HG02884 (cell line): ENCODE measurements at regions not wholly inside any gene's neighbourhood (a gene's known extent, or its start where the extent isn't known, plus 50 kb on each side); places are given as distances from the start of the nearest gene placed in this dataset.
"Not testable (repeated sequence)": the region's sequence is repeated elsewhere in the genome, so short reads cannot be mapped to it uniquely, and the experiment has no call there.

ENCODE experiments used
- ATAC-seq: cut with Tn5 transposase; IDR thresholded peaks from one replicate; pipeline ENCODE4 v1.9.1; 2021; ENCODE audit warnings: mild to moderate bottlenecking, moderate library complexity; ENCODE audit not compliant: unreplicated experiment

DNA sequence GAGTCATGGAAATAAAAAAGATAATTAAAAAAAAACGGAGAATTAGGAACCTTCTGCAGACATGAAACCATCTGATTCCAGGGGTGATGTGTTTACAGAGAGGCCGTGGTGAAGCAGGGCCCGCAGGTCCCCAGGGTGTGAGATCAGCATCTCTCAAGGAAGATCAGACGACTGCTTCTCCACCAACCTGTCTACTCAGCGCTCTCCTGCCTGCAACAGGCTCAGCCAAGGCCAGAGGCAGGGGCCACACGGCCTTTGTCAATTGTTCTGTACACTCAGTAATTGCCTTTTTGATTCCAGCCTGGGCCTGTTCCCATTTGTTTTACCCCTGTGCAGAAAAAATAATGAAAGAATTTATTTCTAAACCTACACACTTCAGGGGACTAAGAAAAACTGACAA, 124.6 kb downstream of the NXPE2 start:
- no peak for ATAC-seq

DNA sequence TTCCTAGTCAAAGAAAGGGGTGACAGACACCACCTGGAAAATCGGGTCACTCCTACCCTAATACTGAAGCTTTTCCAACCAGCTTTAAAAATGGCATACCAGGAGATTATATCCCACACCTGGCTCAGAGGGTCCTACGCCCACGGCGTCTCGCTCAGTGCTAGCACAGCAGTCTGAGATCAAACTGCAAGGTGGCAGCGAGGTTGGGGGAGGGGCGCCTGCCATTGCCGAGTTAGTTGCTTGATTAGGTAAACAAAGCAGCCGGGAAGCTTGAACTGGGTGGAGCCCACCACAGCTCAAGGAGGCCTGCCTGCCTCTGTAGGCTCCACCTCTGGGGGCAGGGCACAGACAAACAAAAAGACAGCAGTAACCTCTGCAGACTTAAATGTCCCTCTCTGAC, 127.1 kb downstream of the NXPE2 start:
- not testable (repeated sequence) for ATAC-seq

DNA sequence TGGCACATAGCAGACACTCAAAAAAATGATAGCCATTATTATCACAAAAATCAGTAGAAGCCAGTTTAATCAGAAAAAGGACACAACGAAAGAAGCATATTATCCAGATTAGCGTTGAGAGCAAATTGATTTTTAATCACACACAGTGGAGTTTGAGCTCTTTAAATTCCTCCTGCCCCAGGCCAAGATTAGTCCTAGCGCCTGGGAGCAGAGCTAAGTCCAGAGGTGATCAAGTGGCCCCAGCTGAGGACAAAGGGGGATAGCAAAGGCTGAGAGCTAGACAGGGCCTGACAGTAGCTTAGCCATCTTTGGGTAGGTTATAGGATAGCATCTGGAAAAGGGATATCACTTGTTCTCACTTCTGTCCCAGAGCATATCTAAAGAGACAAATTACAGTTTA, 133.6 kb downstream of the NXPE2 start:
- no peak for ATAC-seq

DNA sequence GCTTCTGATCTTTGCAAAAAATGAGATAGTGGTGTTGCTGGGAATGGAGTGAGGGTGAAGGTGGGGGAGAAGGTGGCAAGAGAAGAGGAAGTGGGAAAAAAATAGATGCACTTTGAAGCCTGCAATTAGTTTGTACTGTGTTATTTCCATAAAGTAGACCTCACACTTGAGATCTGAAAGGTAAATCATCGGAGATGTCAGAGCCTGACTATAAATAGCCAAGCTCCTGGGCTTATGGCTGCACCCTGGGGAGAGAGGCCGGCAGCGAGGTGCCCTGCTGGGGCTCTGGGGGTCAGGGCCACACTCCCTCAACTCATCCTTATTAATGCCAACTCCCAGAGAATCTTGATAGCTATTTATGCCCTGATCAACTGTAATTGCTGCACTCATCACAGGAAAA, 134.4 kb downstream of the NXPE2 start:
- no peak for ATAC-seq

DNA sequence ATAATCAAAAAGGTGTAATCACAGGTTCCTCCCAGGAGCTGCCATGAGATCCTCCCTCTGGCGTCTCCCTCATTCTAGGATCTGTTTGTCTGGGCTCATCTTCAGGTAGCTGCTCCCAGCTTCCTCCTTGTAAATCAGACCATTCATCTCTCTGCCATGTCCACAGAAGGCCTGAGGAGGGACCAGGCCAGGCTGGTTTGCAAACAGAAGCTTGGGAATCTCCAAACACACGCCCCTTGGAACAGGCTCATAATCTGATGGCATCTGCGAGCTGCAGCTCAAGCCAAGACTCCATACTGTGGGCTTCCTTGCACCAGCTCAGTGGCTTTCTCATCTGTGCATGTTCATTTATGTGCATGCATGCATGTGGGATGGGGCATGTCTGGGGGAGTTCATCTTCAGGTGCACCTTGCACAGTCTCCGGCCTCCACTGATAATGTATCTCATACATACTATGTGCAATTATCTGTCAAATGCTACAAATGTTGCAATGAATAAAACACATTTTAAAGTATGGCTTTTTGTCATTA, 134.9 kb downstream of the NXPE2 start:
- ATAC-seq, result no peak

DNA sequence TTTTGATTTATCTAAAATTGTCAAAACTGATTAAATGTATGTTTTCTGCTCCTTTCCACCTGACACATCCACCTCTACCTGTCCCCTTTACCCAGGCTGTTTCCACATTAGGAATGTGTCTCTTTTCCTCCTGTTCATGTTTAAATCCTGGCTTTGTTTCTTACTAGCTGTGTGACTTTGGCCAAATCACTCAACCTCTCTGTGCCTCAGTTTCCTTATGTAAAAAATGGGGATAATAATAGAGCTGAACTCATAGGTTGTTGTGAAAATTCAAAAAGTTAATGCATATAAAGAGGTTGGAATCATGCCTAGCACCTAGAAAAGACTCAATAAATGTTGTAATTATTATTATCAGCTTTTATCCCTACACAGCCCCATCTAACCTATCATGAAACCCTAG, 136.8 kb downstream of the NXPE2 start:
- no peak for ATAC-seq

DNA sequence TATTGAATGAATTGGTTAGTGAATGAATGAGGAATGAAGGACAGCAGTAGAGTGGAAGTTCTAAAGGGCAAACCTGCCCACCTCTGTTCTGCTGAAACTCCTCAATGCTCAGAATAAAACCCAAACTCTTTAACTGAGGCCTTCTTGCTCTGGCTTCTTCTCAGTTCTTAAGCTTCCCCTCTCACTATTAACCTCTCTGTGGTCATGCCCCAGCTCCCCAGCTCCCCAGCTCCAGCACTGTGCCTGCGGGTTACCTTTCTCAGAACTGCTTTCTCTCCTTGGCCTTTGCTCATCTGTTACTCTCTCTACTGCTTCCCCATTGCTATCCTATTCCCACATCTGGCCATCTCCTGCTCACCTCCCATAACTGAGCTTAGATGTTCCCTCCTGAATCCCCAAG, 137.4 kb downstream of the NXPE2 start:
- ATAC-seq, result no peak

DNA sequence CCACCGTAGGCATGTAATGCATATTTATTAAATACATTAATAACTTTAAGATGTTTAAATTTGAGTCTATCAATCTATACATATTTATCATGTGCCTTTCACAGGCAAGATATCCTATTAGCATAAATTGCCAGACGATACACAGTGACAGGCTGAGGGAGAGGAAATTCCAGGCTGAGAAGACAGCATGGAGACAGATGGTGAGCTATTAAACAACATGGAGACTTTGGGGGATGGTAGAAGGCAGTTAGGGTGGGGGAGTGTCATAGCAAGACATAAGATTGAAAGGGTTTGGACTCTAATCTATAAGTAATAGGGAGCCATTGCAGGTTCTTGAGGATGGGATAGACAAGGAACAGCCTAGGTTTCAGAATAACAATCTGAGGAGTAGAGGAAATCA, 138.5 kb downstream of the NXPE2 start:
- ATAC-seq, result no peak

DNA sequence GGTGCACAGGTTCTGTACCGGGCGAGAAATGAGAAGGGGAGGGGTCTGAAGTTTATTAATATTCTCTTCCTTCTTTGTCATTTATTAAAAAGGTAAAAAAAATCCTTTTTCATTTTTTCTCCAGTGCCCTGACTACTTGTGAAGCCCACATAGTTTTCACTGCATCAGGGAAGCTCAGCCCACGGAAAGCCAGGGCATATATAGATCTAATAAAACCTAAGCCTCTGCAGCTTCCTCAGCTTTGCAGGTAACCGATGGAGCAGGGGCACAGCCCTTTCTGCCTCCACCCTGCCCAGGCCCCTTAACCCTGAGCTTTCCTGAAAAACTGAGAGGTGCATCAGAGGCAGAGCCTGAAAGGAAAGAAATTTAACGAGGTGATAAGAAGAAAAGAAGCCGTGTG, 140.1 kb downstream of the NXPE2 start:
- ATAC-seq, result no peak

DNA sequence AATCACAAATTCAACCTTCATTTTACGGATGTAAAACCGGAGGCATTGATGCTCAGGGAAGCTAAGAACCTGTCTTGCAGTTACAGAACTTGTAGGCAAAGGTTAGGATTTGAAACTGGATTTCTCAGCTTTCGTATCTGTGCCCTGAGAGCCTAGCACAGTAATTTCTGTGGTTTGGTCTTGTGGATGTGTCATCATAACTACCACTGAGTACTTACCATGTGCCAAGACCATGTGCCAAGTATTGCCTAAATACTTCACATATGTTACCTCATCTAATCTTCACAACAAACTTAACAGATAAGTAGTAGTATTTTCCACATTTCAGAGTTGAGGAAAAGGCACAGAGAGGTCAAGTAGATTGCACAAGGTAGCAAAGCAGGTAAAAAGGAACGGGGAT, 140.7 kb downstream of the NXPE2 start:
- ATAC-seq, result no peak

DNA sequence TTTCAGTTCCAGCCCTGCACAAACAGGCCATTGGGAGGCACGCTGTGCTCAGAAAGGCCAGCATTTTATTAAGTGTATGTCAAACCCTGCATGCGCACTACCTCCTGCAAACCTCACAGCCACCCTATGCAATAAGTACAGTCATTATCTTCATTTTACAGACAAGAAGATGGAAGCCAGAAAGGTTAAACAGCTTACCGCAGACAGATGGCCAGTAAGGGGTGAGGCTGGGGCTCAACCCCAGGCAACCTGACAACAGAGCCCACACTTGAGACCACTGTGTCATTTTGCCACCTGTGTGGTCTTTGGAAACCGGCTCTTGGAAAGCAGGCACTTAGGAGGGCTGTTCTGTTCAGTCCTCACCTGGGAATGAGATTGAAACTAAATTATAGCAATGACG, 142.3 kb downstream of the NXPE2 start:
- ATAC-seq, result no peak

DNA sequence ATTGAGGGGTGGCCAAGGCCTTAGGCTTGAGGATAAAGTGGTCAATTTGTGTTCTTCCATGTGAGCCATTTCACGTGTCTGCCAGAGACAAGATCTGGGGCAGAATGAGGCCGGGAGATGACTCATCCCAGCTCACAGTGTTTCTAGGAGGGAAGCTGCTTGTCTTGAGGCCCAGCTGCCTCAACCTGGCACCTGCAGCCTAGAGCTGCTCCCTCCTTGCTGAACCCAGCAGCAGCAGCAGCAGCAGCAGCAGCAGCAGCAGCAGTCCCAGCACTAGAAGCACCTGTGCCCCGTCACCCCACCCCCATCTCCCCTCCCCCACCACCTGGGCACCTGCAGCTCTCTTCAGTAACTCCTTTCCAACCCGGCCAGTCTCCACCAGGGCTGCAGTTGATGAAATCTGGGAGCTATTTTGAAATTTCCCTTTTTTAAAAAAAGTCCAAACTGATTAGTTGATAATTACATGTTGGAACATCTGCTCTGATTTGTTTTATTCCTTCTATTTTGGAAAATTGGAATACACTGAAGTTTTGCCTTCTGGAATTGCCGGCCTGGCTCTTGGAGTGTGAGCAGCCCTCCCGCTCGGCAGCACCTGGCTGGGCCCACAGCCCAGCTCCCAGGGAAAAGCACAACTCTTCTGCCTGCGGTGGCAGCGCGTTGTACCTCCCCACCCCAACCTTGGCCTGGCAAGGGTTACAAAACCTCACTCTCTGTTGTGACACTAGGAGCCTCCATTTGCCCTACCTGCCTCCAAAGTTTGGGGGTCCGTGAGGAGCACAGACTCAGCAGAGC, 143.5 kb downstream of the NXPE2 start:
- ATAC-seq, result no peak

DNA sequence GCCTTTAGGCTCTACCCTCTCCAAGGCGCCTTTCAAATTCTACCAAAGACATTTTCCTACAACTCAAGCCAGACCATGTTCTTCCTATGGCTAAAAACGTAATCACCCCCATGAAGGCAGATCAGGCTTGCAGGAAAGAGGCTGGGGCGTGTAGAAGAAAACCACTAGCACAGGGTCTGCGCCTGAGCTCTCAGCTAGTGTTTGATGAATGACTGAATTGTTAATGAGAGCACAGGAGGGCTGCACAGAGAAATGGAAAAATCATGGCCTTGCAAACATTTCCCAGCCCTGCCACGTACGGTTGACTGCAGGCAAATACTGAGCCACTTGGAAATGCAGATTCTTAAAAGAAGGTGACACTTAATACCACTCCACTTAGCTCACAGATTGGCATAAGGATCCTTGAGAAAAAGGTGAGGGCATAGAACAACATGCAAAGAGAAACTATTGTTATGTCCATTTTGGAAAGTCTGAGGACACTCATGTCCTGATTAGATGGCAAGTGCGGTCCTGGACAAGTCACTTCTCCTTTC, 148.6 kb downstream of the NXPE2 start:
- ATAC-seq, result no peak

DNA sequence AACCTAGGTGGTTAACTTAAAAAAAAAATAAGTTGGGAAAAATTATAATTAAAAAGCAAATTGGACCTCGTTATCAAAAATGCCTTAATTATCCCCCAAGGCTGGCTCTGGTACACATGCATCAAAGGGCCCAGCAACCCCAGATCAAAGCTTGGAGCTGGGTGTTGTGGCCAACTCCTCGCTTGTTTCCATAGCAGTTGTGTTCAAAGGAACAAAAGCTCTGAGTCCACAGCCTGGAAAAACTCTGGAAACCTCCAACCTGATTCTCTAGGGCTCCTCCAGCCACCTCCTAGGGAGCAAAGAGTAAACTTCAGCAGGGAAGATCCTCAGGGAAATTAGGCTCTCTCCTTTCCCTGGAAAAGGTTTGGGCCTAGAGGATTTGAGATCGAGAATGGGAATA, 149.4 kb downstream of the NXPE2 start:
- ATAC-seq, result no peak

DNA sequence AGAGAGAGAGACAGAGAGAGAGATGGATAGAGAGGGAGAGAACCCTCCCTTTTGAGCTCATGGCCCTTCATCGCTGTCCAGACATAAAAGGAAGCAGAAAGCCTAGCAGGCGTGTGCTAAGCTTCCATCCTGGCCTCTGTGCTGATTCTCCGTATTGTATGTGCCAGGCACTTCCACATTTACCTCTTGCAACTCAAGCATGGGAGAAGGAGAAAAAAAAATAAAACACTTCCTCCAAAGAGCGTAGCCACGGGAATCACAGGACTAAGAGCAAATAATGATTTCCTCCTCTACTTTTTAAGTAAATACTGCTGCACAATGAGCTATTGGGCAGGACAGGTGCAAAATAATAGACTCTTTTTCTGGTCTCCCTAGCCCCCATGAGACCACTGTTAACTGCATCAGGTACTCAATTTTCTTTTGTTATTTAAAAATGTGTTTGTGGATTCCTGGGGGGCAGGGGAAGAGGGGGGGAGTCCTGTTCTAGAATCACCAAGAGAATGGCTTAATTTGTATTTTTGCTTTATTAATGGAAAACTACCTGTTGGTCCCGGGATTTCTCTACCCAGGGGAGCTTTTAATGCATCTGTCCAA, 154.3 kb downstream of the NXPE2 start:
- ATAC-seq, result no peak

DNA sequence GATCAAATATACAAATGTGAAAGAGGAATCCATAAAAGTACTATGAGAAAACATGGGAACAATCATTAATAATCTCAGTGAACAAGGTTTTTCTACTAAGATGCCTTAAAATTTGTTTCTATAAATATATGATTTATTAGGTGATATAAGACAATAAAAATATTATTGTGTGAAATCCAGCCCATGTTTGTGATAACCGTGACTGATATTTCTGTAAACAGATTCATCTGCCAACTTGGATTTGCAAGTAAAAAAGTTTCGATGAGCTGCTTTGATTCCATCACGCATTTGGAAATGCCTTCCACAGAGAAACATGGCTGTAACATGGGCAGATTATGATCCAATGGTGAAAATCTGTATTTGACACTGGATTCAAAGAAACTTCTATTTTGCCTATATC, 157.8 kb downstream of the NXPE2 start:
- no peak for ATAC-seq

DNA sequence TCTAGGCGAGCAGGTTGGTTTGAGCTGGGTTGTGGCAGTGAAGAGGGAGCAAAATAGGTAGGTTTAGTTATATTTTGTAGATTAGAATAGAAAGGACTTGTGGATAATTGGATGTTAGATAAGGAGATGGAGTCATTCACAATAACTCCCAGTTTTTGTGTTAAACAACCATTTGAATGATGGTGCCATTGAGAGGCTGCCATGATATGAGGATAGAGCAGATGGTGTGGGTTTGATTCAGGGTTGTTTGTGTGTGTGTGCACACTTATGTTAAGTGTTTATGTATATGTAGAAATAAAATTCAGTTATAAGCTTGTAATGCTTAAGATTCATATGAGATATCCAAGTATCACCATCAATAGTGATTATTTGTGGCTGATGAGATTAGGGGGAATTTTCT, 166.6 kb downstream of the NXPE2 start:
- ATAC-seq, result no peak

DNA sequence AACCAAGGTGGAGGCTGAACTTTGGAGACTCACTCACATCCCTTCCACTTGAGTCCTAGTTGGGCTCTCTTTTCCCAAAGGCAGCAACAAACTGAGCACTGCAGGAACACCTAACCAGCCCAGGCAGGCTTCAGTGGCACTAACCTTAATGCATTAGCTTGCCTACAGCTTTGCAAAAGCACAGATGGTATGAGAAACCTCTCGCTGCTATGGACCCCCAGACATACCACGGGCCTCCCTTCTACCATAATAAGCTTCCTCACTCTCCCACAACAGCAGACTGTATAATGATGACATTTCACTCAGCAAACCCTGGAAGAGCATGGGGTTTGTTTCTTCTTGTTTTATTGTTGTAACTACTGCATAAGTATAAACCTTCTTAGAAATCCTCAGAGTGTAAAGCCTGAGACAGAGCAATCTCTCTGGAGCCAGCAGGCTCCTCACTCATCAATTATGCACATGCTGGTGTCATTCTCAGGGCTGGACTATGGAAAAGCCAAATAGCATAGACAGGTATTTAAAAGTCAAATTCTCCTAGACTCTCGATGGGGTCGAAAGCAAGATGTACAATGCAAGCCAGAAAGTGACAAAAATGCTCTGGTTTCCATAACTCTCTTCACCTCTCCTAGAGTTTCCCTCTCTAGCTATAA, 167.6 kb downstream of the NXPE2 start:
- ATAC-seq, result no peak

DNA sequence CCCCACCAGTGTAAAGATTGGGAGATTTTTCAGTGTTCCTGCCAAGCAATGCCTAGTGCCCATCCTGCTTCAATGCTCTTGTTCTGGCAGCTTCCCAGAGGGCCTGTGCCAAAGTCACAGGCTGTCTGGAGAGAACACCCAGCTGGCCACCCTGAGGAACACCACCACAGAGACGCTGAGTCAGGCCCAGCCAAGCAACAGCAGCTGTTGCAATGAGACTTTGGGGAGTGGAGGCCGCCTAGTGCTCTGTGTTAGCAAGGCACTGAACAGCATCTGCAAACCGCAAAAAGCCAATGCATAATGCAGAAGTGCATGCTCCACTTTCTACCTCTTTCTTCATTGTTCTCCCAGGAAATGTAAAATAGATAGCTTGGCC, 168.1 kb downstream of the NXPE2 start:
- ATAC-seq, result no peak

DNA sequence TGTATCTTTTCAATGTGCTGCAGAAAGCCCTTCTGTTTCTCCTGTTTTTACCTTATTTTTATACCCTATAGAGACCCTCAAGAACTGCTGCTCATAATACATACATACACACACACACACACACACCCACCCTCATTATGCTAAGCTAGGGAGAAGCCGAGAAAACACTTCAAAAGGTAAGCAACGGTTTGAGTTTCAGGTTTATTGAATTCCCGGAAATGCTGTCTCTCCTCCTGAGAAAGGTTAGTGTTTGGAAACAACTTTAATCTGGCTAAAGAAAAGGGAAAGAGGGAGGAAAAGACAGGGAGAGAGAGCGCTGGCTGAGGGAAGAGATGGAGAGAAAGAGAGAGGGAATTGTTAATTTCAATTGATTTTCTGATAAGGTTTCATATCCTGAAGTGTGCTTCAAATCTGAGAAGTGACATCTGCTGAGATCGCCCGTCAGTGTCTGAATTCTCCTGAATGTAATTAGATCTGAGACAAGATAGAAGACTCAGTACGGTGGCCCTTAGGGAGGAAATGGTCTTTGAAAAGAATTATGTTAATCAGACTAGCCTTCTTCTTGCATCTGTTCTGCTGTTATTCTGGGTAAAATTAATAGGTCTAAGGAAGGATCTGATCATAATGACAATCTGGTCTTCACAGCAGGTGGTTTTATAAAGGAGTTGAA, 169.1 kb downstream of the NXPE2 start:
- ATAC-seq, result no peak

DNA sequence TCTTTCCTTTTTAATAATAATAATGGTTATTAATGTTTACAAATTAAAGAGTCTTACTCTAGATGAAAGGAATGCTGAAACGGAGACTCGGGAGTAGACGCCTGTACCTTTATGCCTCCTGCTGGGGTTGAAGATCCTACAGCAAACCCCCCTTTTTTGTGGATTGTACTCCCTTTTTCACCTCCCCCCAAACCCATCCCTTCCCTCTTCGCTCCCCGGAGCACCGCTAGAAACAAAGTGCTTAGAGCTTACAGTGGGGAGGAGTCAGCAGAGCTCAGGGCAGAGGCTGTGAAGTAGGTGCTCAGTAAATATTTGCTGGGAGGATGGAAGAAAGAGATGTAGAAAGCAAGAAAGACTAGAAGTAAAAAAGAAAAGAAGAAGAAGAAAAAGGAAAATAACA, 169.7 kb downstream of the NXPE2 start:
- ATAC-seq, result no peak
